Epithelial cell of prostate (primary cell): ENCODE measurements at regions not wholly inside any gene's neighbourhood (a gene's known extent, or its start where the extent isn't known, plus 50 kb on each side); places are given as distances from the start of the nearest gene placed in this dataset.
A peak's percentile ranks its signal among the peaks of the same experiment; 100 is the strongest.

Source experiments
- DNase-seq: peaks from one replicate; pipeline ENCODE4 v3.0.0-alpha.2; 2011; ENCODE audit warnings: low read depth, low spot score
- H3K27ac ChIP-seq: fragments of 450-650 bp; 2 replicates; pipeline ENCODE4 v1.5.1; 2017; ENCODE audit warnings: mild to moderate bottlenecking

- no peak overlapping the region for H3K27ac ChIP-seq
- no peak for DNase-seq
Observed at GRCh38 chr18:56248610-56249235, 389.7 kb downstream of the TXNL1 start.

GRCh38 chr18:56246916-56247315 is 391.5 kb downstream of the TXNL1 start:
- no peak for DNase-seq
- no peak overlapping the region for H3K27ac ChIP-seq

- DNase-seq: no peak
- no peak overlapping the region for H3K27ac ChIP-seq
Observed at GRCh38 chr18:56245866-56246580, 392.4 kb downstream of the TXNL1 start.

GRCh38 chr18:56240405-56240804 is 398.0 kb downstream of the TXNL1 start:
- no peak for DNase-seq
- H3K27ac ChIP-seq: no peak overlapping the region

- no peak overlapping the region for H3K27ac ChIP-seq
- DNase-seq: no peak
Observed at GRCh38 chr18:56238576-56238975, 399.8 kb downstream of the TXNL1 start.

- H3K27ac ChIP-seq: no peak overlapping the region
- DNase-seq: no peak
Observed at GRCh38 chr18:56235481-56236013, 402.8 kb downstream of the TXNL1 start.

- DNase-seq: no peak
- H3K27ac ChIP-seq: no peak overlapping the region
Observed at GRCh38 chr18:56235071-56235470, 403.3 kb downstream of the TXNL1 start.

- DNase-seq: no peak
Observed at GRCh38 chr18:56233595-56233994, 404.8 kb downstream of the TXNL1 start.

GRCh38 chr18:56226025-56226424 is 412.4 kb downstream of the TXNL1 start:
- no peak overlapping the region for H3K27ac ChIP-seq
- DNase-seq: no peak

More at GRCh38 chr18:56233595-56233994, 404.8 kb downstream of the TXNL1 start:
- H3K27ac ChIP-seq: peak overlapping the region; percentile 28

- H3K27ac ChIP-seq: no peak overlapping the region
- no peak for DNase-seq
Observed at GRCh38 chr18:56224669-56225561, 413.5 kb downstream of the TXNL1 start.

- H3K27ac ChIP-seq: no peak overlapping the region
- no peak for DNase-seq
Observed at GRCh38 chr18:56221195-56222065, 417.0 kb downstream of the TXNL1 start.

GRCh38 chr18:56217406-56217805 is 421.0 kb downstream of the TXNL1 start:
- no peak for DNase-seq
- no peak overlapping the region for H3K27ac ChIP-seq

GRCh38 chr18:56214706-56215105 is 423.7 kb downstream of the TXNL1 start:
- no peak for DNase-seq
- no peak overlapping the region for H3K27ac ChIP-seq

- H3K27ac ChIP-seq: no peak overlapping the region
- no peak for DNase-seq
Observed at GRCh38 chr18:56210520-56210919, 427.9 kb downstream of the TXNL1 start.

GRCh38 chr18:56207989-56208388 is 430.4 kb downstream of the TXNL1 start:
- H3K27ac ChIP-seq: no peak overlapping the region
- no peak for DNase-seq

- no peak overlapping the region for H3K27ac ChIP-seq
- no peak for DNase-seq
Observed at GRCh38 chr18:56204052-56204451, 434.3 kb downstream of the TXNL1 start.

- no peak for DNase-seq
- H3K27ac ChIP-seq: no peak overlapping the region
Observed at GRCh38 chr18:56202678-56203077, 435.7 kb downstream of the TXNL1 start.

- DNase-seq: no peak
- no peak overlapping the region for H3K27ac ChIP-seq
Observed at GRCh38 chr18:56200381-56200911, 437.9 kb downstream of the TXNL1 start.

- no peak for DNase-seq
- H3K27ac ChIP-seq: no peak overlapping the region
Observed at GRCh38 chr18:56199580-56200330, 438.6 kb downstream of the TXNL1 start.
